PC-3 (cell line): ENCODE measurements at regions not wholly inside any gene's neighbourhood (a gene's known extent, or its start where the extent isn't known, plus 50 kb on each side); places are given as distances from the start of the nearest gene placed in this dataset.

Experiments
- ATAC-seq: fragments of 200-7000 bp; cut with Tn5 transposase; 2 replicates; pipeline ENCODE4 v1.9.1; 2020; ENCODE audit warnings: mild to moderate bottlenecking, moderate library complexity
- BruUV-seq: library from RNA; stranded (reverse); fragments of 400-500 nt; replicated peaks from 2 replicates; lab custom pipeline; 2021; lab: Mats Ljungman, UMichigan
- CTCF ChIA-PET: fragments of 300-600 bp; sonication (Branson Sonifier 250); formaldehyde crosslinking; loops from one replicate; lab custom pipeline; 2022; ENCODE audit warnings: antibody characterized with exemption; lab: Charles Lee
- POLR2A ChIA-PET: fragments of 300-600 bp; sonication (Branson Sonifier 250); formaldehyde crosslinking; loops from one replicate; lab custom pipeline; 2022; ENCODE audit warnings: antibody characterized with exemption; ENCODE audit not compliant: unreplicated experiment; lab: Charles Lee
- DNase-seq: peaks from one replicate; pipeline ENCODE4 v3.0.0-alpha.2; 2015
- H2AFZ ChIP-seq: fragments of 300-600 bp; sonication (generic); 2 replicates; pipeline ENCODE4 v1.6.0; 2016; ENCODE audit warnings: antibody characterized with exemption, low read length
- H3F3A ChIP-seq: fragments of 300-600 bp; sonication (generic); one replicate; pipeline ENCODE4 v1.6.0; 2017; ENCODE audit warnings: antibody characterized with exemption, low read length, control low read depth, mild to moderate bottlenecking; ENCODE audit not compliant: unreplicated experiment
- H3K27ac ChIP-seq: fragments of 300-600 bp; sonication (generic); 2 replicates; pipeline ENCODE4 v1.5.1; 2016; ENCODE audit warnings: mild to moderate bottlenecking, low read length
- H3K27me3 ChIP-seq: fragments of 300-600 bp; sonication (generic); 2 replicates; pipeline ENCODE4 v1.6.1; 2016; ENCODE audit warnings: low read length, mixed read lengths
- H3K36me3 ChIP-seq: fragments of 300-600 bp; sonication (generic); 2 replicates; pipeline ENCODE4 v1.6.1; 2016; ENCODE audit warnings: low read depth, mixed run types, low read length, mixed read lengths
- H3K4me1 ChIP-seq: fragments of 300-600 bp; sonication (generic); 2 replicates; pipeline ENCODE4 v1.5.1; 2016; ENCODE audit warnings: low read length; ENCODE audit not compliant: insufficient read depth
- H3K4me2 ChIP-seq: fragments of 300-600 bp; sonication (generic); 2 replicates; pipeline ENCODE4 v1.6.0; 2016; ENCODE audit warnings: low read length
- H3K4me3 ChIP-seq: fragments of 300-600 bp; sonication (generic); 2 replicates; pipeline ENCODE4 v1.5.1; 2016; ENCODE audit warnings: mild to moderate bottlenecking, low read length, mixed read lengths
- H3K79me2 ChIP-seq: fragments of 300-600 bp; sonication (generic); 2 replicates; pipeline ENCODE4 v1.6.1; 2017; ENCODE audit warnings: low read length, mixed read lengths
- H3K9ac ChIP-seq: fragments of 300-600 bp; sonication (generic); 2 replicates; pipeline ENCODE4 v1.6.0; 2016; ENCODE audit warnings: mild to moderate bottlenecking, low read length
- H3K9me2 ChIP-seq: fragments of 300-600 bp; sonication (generic); replicated peaks from 2 replicates; pipeline ENCODE4 v1.6.1; 2016; ENCODE audit warnings: mixed run types, low read length, mixed read lengths
- H3K9me3 ChIP-seq: fragments of 300-600 bp; sonication (generic); 2 replicates; pipeline ENCODE4 v1.6.1; 2016; ENCODE audit warnings: low read length, mixed read lengths
- H4K20me1 ChIP-seq: fragments of 300-600 bp; sonication (generic); 2 replicates; pipeline ENCODE4 v1.6.1; 2016; ENCODE audit warnings: low read length, mixed read lengths
- EZH2 ChIP-seq: fragments of 300-600 bp; sonication (generic); IDR thresholded peaks from one replicate; pipeline ENCODE4 v1.6.1; 2017; ENCODE audit warnings: antibody characterized with exemption, mild to moderate bottlenecking, low read length; ENCODE audit not compliant: unreplicated experiment
- EZH2phosphoT487 ChIP-seq: fragments of 300-600 bp; sonication (generic); IDR thresholded peaks from 2 replicates; pipeline ENCODE4 v1.6.1; 2018; ENCODE audit warnings: mild to moderate bottlenecking, antibody characterized with exemption, low read length, borderline replicate concordance
- intact Hi-C: fragments of 100-400 bp; cut with micrococcal nuclease; formaldehyde crosslinking; loops from 2 replicates; pipeline ENCODE4 v1.9.0; 2023
- TF ChIP-seq, protein P1 (sequence below): fragments of 300-600 bp; sonication (generic); conservative IDR thresholded peaks from 2 replicates; pipeline ENCODE4 v1.5.1; 2017; ENCODE audit warnings: antibody characterized with exemption, low read depth, mild to moderate bottlenecking, low read length

DNA sequence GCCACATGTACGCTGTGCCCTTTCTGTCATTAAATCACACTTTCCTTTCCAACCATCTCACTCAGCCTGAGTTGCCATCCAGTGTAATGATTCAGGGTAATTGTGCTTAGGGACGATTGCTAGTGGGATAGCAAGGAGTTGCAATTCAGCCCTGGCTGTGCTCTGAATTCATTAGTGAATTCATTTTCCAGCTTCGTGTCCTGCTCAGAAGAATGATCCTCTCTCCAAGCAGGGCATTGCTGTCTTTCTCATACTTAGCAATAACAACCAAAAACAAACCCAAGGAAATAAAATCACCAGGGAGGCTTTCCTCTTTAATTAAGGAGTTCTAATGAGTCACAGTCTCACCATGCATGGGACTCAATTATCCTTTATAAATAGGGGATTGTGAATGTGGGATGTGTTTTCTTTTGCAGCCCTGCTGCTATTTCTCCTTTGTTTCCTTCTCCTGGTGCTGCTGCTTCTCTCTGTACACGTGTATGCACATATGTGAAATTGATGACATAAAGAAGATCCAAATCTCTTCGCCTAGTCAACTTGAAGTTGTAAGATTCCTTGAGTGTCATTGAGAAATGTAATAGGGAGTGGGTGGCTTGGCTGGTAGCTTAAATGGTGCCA, 167.0 kb downstream of the TSEN15 start:
- H3K79me2 ChIP-seq = no peaks in the 10 kb centered on the region
- BruUV-seq = no TSS peak
- H3K27me3 ChIP-seq = no peaks in the 10 kb centered on the region
- no peaks in the 10 kb centered on the region for H3F3A ChIP-seq
- no peaks in the 10 kb centered on the region for H3K9me3 ChIP-seq
- POLR2A ChIA-PET = no interaction called here
- H2AFZ ChIP-seq = no peak overlapping the region
- ATAC-seq (no peak), DNase-seq (no peak)
- H3K4me3 ChIP-seq = no peak overlapping the region
- TF ChIP-seq, protein P1, sequence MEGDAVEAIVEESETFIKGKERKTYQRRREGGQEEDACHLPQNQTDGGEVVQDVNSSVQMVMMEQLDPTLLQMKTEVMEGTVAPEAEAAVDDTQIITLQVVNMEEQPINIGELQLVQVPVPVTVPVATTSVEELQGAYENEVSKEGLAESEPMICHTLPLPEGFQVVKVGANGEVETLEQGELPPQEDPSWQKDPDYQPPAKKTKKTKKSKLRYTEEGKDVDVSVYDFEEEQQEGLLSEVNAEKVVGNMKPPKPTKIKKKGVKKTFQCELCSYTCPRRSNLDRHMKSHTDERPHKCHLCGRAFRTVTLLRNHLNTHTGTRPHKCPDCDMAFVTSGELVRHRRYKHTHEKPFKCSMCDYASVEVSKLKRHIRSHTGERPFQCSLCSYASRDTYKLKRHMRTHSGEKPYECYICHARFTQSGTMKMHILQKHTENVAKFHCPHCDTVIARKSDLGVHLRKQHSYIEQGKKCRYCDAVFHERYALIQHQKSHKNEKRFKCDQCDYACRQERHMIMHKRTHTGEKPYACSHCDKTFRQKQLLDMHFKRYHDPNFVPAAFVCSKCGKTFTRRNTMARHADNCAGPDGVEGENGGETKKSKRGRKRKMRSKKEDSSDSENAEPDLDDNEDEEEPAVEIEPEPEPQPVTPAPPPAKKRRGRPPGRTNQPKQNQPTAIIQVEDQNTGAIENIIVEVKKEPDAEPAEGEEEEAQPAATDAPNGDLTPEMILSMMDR = no peak
- TF ChIP-seq EZH2 (no peak), EZH2phosphoT487 (no peak)
- H4K20me1 ChIP-seq = no peaks in the 10 kb centered on the region
- CTCF ChIA-PET = no interaction called here
- no peaks in the 10 kb centered on the region for H3K4me1 ChIP-seq
- no peak overlapping the region for H3K27ac ChIP-seq
- H3K9me2 ChIP-seq = no peaks in the 10 kb centered on the region
- intact Hi-C loops = no loop called here
- H3K4me2 ChIP-seq = no peak overlapping the region
- no peak overlapping the region for H3K9ac ChIP-seq
- H3K36me3 ChIP-seq = no peaks in the 10 kb centered on the region

DNA sequence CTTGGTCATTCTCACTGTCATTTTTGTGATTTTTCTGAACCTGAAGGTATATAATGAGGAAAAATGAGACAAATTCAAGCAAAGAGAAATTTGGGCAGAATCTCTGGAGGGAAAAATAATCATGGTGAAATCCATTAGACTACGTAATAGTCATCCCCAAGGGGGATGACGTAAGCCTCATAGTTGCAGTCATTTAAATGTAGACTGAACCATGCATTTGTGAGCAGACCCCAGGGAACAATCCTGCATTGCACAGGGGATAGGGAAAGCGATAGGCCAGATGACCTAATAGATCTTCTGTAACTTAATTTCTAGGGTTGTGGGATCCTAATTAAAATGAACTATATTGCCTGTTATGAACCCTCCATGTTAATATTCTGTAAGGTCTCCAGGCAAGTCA, 167.4 kb upstream of the C1orf21 start:
- Histone ChIP-seq H3F3A (no peaks in the 10 kb centered on the region), H3K9me3 (no peaks in the 10 kb centered on the region), H3K27me3 (no peaks in the 10 kb centered on the region), H3K4me1 (no peaks in the 10 kb centered on the region), H3K79me2 (no peaks in the 10 kb centered on the region), H3K36me3 (no peaks in the 10 kb centered on the region), H3K4me3 (no peak overlapping the region), H3K9ac (no peak overlapping the region), H2AFZ (no peak overlapping the region), H3K9me2 (no peaks in the 10 kb centered on the region), H3K27ac (no peak overlapping the region), H4K20me1 (no peaks in the 10 kb centered on the region), H3K4me2 (no peak overlapping the region)
- DNase-seq (no peak), ATAC-seq (no peak)
- CTCF ChIA-PET = no interaction called here
- intact Hi-C loops = no loop called here
- no peak for TF ChIP-seq EZH2
- TF ChIP-seq EZH2phosphoT487 = no peak
- TF ChIP-seq, protein P1 = no peak
- POLR2A ChIA-PET = no interaction called here
- BruUV-seq = no TSS peak

DNA sequence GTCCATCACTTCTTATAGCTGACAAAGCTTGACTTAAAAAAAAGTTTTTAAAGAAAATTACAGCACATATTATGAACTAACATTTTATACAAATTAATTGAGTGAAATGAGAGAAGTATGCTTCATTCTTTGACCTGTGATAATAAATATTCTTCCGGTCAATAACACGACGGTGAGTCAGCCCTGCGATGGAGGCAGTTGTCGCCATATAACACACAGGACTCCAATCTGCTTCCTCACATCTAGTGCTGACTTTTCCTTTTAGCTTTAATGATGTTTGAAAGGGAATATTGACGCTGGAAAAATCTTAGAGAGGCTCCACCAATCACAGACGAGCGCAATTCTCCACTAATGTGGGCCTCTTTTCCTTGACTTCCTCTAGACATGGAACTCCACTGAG, 166.9 kb upstream of the C1orf21 start:
- intact Hi-C loops = loop anchor here (5.0 kb wide), 2 partner anchors 263 to 563 kb away; no protein-coding TSS in a partner anchor
- POLR2A ChIA-PET = no interaction called here
- CTCF ChIA-PET = no interaction called here

More for the DNA sequence above, 166.9 kb upstream of the C1orf21 start:
- DNase-seq (no peak), ATAC-seq (no peak)
- Histone ChIP-seq H3K4me2 (no peak overlapping the region), H3K79me2 (no peaks in the 10 kb centered on the region), H3K9me3 (no peaks in the 10 kb centered on the region), H3K36me3 (no peaks in the 10 kb centered on the region), H3K9me2 (no peaks in the 10 kb centered on the region), H4K20me1 (no peaks in the 10 kb centered on the region), H3K4me3 (no peak overlapping the region), H2AFZ (no peak overlapping the region), H3K9ac (no peak overlapping the region), H3F3A (no peaks in the 10 kb centered on the region), H3K4me1 (no peaks in the 10 kb centered on the region), H3K27me3 (no peaks in the 10 kb centered on the region), H3K27ac (no peak overlapping the region)
- TF ChIP-seq EZH2phosphoT487 = no peak
- TF ChIP-seq, protein P1 = no peak
- TF ChIP-seq EZH2 = no peak
- BruUV-seq = no TSS peak
